ENCODE measurements at regions not wholly inside any gene's neighbourhood (a gene's known extent, or its start where the extent isn't known, plus 50 kb on each side); places are given as distances from the start of the nearest gene placed in this dataset.

DNA sequence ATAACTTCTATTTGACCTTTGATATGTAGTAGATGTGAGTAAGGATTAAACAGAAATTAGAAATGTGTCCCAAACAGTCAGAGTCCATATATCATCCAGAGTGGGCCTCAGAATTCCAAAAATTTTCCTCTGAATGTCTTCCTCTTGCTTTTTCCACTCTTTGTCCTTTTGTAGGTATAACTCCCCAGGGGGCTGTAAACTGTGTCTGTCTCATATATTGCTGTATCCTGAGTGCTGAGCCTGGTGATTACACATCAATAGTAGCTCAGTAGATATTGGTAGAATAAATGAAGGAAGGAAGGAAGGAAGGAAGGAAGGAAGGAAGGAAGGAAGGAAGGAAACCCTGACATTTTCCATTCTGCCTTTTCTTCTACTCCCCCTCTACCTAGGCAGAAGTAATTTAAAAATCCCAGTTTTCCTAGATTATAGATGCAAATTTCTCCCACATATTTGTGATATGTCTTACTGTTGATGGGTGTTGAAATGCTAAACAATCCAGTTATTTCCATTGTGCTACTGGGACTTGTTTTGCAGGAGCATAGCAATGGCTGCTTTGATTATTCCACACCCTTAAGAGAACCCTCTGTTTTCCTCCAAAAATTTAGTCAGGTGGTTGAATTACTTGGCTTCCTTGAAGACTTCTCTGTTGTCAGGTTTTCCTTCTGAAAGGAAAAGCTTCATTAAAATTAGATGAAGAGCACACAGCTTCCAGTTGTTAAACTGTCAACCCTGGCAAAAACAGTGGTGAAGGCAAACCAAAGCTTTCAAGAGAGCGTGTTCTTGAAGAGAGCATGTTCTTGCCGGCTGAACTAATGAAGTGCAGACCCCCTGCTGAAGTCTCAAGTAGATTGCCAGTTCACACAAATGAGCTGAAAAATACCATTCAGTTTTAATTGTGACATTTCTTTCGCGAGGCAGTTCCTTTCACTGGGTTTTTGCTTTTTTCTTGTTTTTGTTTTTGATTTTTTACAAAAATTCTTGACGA lies 147.8 kb downstream of the KCNE4 start:
- H3K9ac ChIP-seq: no peak overlapping the region
- TF ChIP-seq, protein P1, sequence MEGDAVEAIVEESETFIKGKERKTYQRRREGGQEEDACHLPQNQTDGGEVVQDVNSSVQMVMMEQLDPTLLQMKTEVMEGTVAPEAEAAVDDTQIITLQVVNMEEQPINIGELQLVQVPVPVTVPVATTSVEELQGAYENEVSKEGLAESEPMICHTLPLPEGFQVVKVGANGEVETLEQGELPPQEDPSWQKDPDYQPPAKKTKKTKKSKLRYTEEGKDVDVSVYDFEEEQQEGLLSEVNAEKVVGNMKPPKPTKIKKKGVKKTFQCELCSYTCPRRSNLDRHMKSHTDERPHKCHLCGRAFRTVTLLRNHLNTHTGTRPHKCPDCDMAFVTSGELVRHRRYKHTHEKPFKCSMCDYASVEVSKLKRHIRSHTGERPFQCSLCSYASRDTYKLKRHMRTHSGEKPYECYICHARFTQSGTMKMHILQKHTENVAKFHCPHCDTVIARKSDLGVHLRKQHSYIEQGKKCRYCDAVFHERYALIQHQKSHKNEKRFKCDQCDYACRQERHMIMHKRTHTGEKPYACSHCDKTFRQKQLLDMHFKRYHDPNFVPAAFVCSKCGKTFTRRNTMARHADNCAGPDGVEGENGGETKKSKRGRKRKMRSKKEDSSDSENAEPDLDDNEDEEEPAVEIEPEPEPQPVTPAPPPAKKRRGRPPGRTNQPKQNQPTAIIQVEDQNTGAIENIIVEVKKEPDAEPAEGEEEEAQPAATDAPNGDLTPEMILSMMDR (IDR thresholded peaks at IDR 0.05): no peak

GRCh38 chr2:223203971-223204929 lies 152.3 kb downstream of the KCNE4 start:
- Histone ChIP-seq H3K4me1 (no peaks in the 10 kb centered on the region), H3K4me2 (ENCODE audit: low read length) (no peak overlapping the region), H3K36me3 (ENCODE audit: control insufficient read depth, insufficient read depth, low read length) (no peaks in the 10 kb centered on the region), H3K79me2 (no peaks in the 10 kb centered on the region), H3K27me3 (ENCODE audit: control insufficient read depth, insufficient read depth, low read length) (no peaks in the 10 kb centered on the region), H3K9ac (no peak overlapping the region), H3K4me3 (ENCODE audit: low read depth, low read length) (no peak overlapping the region), H2AFZ (no peak overlapping the region), H3K27ac (no peak overlapping the region), H3K9me3 (ENCODE audit: control insufficient read depth, low read length) (no peaks in the 10 kb centered on the region)
- TF ChIP-seq, protein P1 (IDR thresholded peaks at IDR 0.05): no peak

More for the DNA sequence above, 147.8 kb downstream of the KCNE4 start:
- Histone ChIP-seq H3K9me3 (ENCODE audit: control insufficient read depth, low read length) (no peaks in the 10 kb centered on the region), H3K4me1 (no peaks in the 10 kb centered on the region), H3K4me3 (ENCODE audit: low read depth, low read length) (no peak overlapping the region), H3K36me3 (ENCODE audit: control insufficient read depth, insufficient read depth, low read length) (no peaks in the 10 kb centered on the region), H3K4me2 (ENCODE audit: low read length) (no peak overlapping the region), H3K27me3 (ENCODE audit: control insufficient read depth, insufficient read depth, low read length) (no peaks in the 10 kb centered on the region), H3K27ac (no peak overlapping the region), H3K79me2 (no peaks in the 10 kb centered on the region), H2AFZ (no peak overlapping the region)

DNA sequence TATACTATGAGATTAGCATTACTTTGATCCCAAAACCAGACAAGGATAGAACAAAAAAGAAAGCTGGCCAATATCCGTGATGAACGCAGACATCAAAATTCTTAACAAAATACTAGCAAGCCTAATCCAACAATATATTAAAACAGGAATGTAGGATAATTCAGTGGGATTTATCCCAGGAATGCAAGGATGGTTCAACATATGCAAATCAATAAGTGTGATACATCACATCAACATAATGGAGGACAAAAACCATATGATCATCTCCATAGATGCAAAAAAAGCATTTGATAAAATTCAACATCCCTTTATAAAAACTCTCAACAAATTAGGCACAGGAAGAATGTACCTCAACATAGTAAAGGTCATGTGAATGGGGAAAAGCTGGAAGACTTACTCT lies 158.5 kb downstream of the KCNE4 start:
- Histone ChIP-seq H3K4me1 (no peaks in the 10 kb centered on the region), H3K36me3 (ENCODE audit: control insufficient read depth, insufficient read depth, low read length) (no peaks in the 10 kb centered on the region), H3K27me3 (ENCODE audit: control insufficient read depth, insufficient read depth, low read length) (no peaks in the 10 kb centered on the region), H3K9me3 (ENCODE audit: control insufficient read depth, low read length) (no peaks in the 10 kb centered on the region), H2AFZ (no peak overlapping the region), H3K4me3 (ENCODE audit: low read depth, low read length) (no peak overlapping the region), H3K9ac (no peak overlapping the region), H3K4me2 (ENCODE audit: low read length) (no peak overlapping the region), H3K27ac (no peak overlapping the region), H3K79me2 (no peaks in the 10 kb centered on the region)
- TF ChIP-seq, protein P1 (IDR thresholded peaks at IDR 0.05): no peak

GRCh38 chr2:223214394-223215253 lies 162.6 kb downstream of the KCNE4 start:
- no peak overlapping the region for H3K9ac ChIP-seq
- no peak overlapping the region for H3K4me2 ChIP-seq (ENCODE audit: low read length)
- peak overlapping the region; percentile 13 for H2AFZ ChIP-seq
- no peaks in the 10 kb centered on the region for H3K36me3 ChIP-seq (ENCODE audit: control insufficient read depth, insufficient read depth, low read length)
- no peak overlapping the region for H3K27ac ChIP-seq
- TF ChIP-seq, protein P1 (IDR thresholded peaks at IDR 0.05): no peak
- H3K9me3 ChIP-seq (ENCODE audit: control insufficient read depth, low read length): no peaks in the 10 kb centered on the region
- H3K4me1 ChIP-seq: no peaks in the 10 kb centered on the region
- H3K27me3 ChIP-seq (ENCODE audit: control insufficient read depth, insufficient read depth, low read length): no peaks in the 10 kb centered on the region
- H3K4me3 ChIP-seq (ENCODE audit: low read depth, low read length): no peak overlapping the region
- H3K79me2 ChIP-seq: no peaks in the 10 kb centered on the region
